ENCODE measurements at regions not wholly inside any gene's neighbourhood (a gene's known extent, or its start where the extent isn't known, plus 50 kb on each side); places are given as distances from the start of the nearest gene placed in this dataset.

DNA sequence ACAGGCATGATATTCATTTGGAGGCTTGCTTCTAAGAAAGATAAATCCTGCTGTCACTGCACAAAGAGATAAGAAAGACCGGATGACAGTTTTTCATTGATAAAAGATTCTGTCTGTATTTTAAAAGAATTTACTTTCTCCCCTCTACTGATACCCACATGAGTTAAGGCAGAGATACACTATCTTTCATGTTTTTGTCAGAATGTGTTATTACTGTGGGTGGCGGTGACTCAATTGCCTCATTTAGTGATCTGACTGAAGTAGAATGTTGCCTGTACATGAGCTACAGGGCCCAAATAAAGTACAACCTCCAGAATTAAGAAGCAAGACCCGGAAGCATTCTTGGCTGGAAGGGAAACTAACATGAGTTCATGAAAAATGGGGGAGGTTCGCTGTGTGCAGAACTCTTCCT, 480.0 kb downstream of the SLC4A3 start (continued):
- no peak for TF ChIP-seq CEBPB (tag; IDR thresholded peaks at IDR 0.05)
- no peak for TF ChIP-seq HNRNPLL (IDR thresholded peaks at IDR 0.05; ENCODE audit: low read depth, low read length, poor library complexity, severe bottlenecking)
- no peak for TF ChIP-seq SMAD3 (CRISPR knock-in tag; conservative IDR thresholded peaks at IDR 0.05)
- peak; percentile 75 for TF ChIP-seq GABPA (tag; conservative IDR thresholded peaks at IDR 0.05; ENCODE audit: low read depth)
- no peak for TF ChIP-seq PTRF (tag; IDR thresholded peaks at IDR 0.05)
- 0 out of 2 replicates have a peak, but pooled peaks have one; percentile 34 for TF ChIP-seq DPF2 (IDR thresholded peaks at IDR 0.05)
- TF ChIP-seq ESRRA (IDR thresholded peaks at IDR 0.05; ENCODE audit: borderline replicate concordance, low read depth), result no peak
- TF ChIP-seq NCOR1 (IDR thresholded peaks at IDR 0.05), result peak; percentile 25; the same call in 1 of the 2 replicates
- no peak for TF ChIP-seq ZBTB7A (IDR thresholded peaks at IDR 0.05; ENCODE audit: borderline replicate concordance, control insufficient read depth, low read depth, low read length)
- TF ChIP-seq, protein P1, sequence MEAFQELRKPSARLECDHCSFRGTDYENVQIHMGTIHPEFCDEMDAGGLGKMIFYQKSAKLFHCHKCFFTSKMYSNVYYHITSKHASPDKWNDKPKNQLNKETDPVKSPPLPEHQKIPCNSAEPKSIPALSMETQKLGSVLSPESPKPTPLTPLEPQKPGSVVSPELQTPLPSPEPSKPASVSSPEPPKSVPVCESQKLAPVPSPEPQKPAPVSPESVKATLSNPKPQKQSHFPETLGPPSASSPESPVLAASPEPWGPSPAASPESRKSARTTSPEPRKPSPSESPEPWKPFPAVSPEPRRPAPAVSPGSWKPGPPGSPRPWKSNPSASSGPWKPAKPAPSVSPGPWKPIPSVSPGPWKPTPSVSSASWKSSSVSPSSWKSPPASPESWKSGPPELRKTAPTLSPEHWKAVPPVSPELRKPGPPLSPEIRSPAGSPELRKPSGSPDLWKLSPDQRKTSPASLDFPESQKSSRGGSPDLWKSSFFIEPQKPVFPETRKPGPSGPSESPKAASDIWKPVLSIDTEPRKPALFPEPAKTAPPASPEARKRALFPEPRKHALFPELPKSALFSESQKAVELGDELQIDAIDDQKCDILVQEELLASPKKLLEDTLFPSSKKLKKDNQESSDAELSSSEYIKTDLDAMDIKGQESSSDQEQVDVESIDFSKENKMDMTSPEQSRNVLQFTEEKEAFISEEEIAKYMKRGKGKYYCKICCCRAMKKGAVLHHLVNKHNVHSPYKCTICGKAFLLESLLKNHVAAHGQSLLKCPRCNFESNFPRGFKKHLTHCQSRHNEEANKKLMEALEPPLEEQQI (IDR thresholded peaks at IDR 0.05), result no peak
- TF ChIP-seq, protein P2, sequence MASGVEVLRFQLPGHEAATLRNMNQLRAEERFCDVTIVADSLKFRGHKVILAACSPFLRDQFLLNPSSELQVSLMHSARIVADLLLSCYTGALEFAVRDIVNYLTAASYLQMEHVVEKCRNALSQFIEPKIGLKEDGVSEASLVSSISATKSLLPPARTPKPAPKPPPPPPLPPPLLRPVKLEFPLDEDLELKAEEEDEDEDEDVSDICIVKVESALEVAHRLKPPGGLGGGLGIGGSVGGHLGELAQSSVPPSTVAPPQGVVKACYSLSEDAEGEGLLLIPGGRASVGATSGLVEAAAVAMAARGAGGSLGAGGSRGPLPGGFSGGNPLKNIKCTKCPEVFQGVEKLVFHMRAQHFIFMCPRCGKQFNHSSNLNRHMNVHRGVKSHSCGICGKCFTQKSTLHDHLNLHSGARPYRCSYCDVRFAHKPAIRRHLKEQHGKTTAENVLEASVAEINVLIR (CRISPR knock-in tag; IDR thresholded peaks at IDR 0.05), result no peak
- TF ChIP-seq, protein P3, sequence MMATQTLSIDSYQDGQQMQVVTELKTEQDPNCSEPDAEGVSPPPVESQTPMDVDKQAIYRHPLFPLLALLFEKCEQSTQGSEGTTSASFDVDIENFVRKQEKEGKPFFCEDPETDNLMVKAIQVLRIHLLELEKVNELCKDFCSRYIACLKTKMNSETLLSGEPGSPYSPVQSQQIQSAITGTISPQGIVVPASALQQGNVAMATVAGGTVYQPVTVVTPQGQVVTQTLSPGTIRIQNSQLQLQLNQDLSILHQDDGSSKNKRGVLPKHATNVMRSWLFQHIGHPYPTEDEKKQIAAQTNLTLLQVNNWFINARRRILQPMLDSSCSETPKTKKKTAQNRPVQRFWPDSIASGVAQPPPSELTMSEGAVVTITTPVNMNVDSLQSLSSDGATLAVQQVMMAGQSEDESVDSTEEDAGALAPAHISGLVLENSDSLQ (IDR thresholded peaks at IDR 0.05), result peak; percentile 82
- no peak for TF ChIP-seq PHTF2 (CRISPR knock-in tag; IDR thresholded peaks at IDR 0.05)
- no peak for TF ChIP-seq TCF7 (IDR thresholded peaks at IDR 0.05; ENCODE audit: borderline replicate concordance)
- no peak for TF ChIP-seq ZBTB1 (CRISPR knock-in tag; IDR thresholded peaks at IDR 0.05; ENCODE audit: borderline replicate concordance, low read depth)
- peak; percentile 88 for TF ChIP-seq TEAD4 (IDR thresholded peaks at IDR 0.05; ENCODE audit: low read length)
- no peak for TF ChIP-seq TEAD4 (CRISPR knock-in tag; IDR thresholded peaks at IDR 0.05; ENCODE audit: borderline replicate concordance)
- no peak for TF ChIP-seq TSC22D4 (tag; IDR thresholded peaks at IDR 0.05)
- TF ChIP-seq, protein P4, sequence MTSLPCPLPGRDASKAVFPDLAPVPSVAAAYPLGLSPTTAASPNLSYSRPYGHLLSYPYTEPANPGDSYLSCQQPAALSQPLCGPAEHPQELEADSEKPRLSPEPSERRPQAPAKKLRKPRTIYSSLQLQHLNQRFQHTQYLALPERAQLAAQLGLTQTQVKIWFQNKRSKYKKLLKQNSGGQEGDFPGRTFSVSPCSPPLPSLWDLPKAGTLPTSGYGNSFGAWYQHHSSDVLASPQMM (CRISPR knock-in tag; IDR thresholded peaks at IDR 0.05), result no peak
- no peak for TF ChIP-seq NRF1 (conservative IDR thresholded peaks at IDR 0.05 in 1 of 2, IDR thresholded peaks at IDR 0.05 in 1 of 2)
- TF ChIP-seq CC2D1A (IDR thresholded peaks at IDR 0.05), result no peak
- TF ChIP-seq, protein P5, sequence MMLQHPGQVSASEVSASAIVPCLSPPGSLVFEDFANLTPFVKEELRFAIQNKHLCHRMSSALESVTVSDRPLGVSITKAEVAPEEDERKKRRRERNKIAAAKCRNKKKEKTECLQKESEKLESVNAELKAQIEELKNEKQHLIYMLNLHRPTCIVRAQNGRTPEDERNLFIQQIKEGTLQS (IDR thresholded peaks at IDR 0.05), result no peak
- TF ChIP-seq, protein P5 (CRISPR knock-in tag; conservative IDR thresholded peaks at IDR 0.05), result no peak
- TF ChIP-seq ARID1B (IDR thresholded peaks at IDR 0.05), result peak; percentile 82
- TF ChIP-seq, protein P6, sequence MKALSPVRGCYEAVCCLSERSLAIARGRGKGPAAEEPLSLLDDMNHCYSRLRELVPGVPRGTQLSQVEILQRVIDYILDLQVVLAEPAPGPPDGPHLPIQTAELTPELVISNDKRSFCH (CRISPR knock-in tag; IDR thresholded peaks at IDR 0.05), result no peak
- TF ChIP-seq, protein P6 (tag; IDR thresholded peaks at IDR 0.05), result no peak

Measured in K562 (cell line).